H1 (cell line): ENCODE measurements at regions not wholly inside any gene's neighbourhood (a gene's known extent, or its start where the extent isn't known, plus 50 kb on each side); places are given as distances from the start of the nearest gene placed in this dataset.

Source experiments
- EP300 ChIP-seq, 2 experiments: IDR thresholded peaks; 1 replicate in 1 of 2; 2 replicates in 1 of 2; pipeline ENCODE4 v1.6.1; 2011 to 2012; ENCODE audit warnings: low read depth in 2 of 2, low read length in 2 of 2, mild to moderate bottlenecking in 2 of 2, borderline replicate concordance in 1 of 2, inconsistent platforms in 1 of 2, moderate library complexity in 1 of 2
- MAX ChIP-seq: IDR thresholded peaks from 2 replicates; pipeline ENCODE4 v1.6.1; 2012; ENCODE audit warnings: inconsistent platforms

GRCh38 chr11:129618046-129618569 is 197.5 kb upstream of the TMEM45B start (continued):
- no peak for TF ChIP-seq EP300 (IDR thresholded peaks at IDR 0.05; ENCODE audit: borderline replicate concordance in 1 of 2, low read depth in 2 of 2, low read length in 2 of 2)
- TF ChIP-seq MAX: peak; percentile 44
- TF ChIP-seq, all 59 proteins: peak for 2
